ENCODE measurements at regions not wholly inside any gene's neighbourhood (a gene's known extent, or its start where the extent isn't known, plus 50 kb on each side); places are given as distances from the start of the nearest gene placed in this dataset.

- TF ChIP-seq FOXA1 (IDR thresholded peaks at IDR 0.05) (no peak), FOXM1 (IDR thresholded peaks at IDR 0.05; ENCODE audit: borderline replicate concordance) (no peak), SUZ12 (IDR thresholded peaks at IDR 0.05) (no peak), LEF1 (IDR thresholded peaks at IDR 0.05; ENCODE audit: borderline replicate concordance) (no peak), FOXK2 (IDR thresholded peaks at IDR 0.05) (no peak), BHLHE40 (IDR thresholded peaks at IDR 0.05; ENCODE audit: borderline replicate concordance) (no peak), L3MBTL2 (conservative IDR thresholded peaks at IDR 0.05) (no peak), TARDBP (IDR thresholded peaks at IDR 0.05) (no peak), CTBP1 (IDR thresholded peaks at IDR 0.05; ENCODE audit: borderline replicate concordance) (no peak)
Observed at GRCh38 chr14:51487848-51488247, 163.9 kb upstream of the FRMD6 start.

All from HEK293T (cell line).